SK-N-SH (cell line): ENCODE measurements at regions not wholly inside any gene's neighbourhood (a gene's known extent, or its start where the extent isn't known, plus 50 kb on each side); places are given as distances from the start of the nearest gene placed in this dataset.

Experiments
- EP300 ChIP-seq, 2 experiments: IDR thresholded peaks; 2 replicates each; pipeline versions ENCODE4 v1.4.0 to v1.6.1; 2012; ENCODE audit warnings: borderline replicate concordance in 1 of 2, low read depth in 1 of 2, low read length in 1 of 2
- FOXJ3 ChIP-seq: sonication (generic); formaldehyde crosslinking; IDR thresholded peaks from 2 replicates; pipeline ENCODE4 v1.5.1; 2020; ENCODE audit warnings: mild to moderate bottlenecking, missing genetic modification reagents
- MEF2A ChIP-seq: IDR thresholded peaks from 2 replicates; pipeline ENCODE4 v1.4.0; 2012; ENCODE audit warnings: low read depth, borderline replicate concordance
- POLR2AphosphoS5 ChIP-seq: IDR thresholded peaks from 2 replicates; pipeline ENCODE4 v1.6.1; 2012; ENCODE audit warnings: low read depth, low read length
- RFX5 ChIP-seq: IDR thresholded peaks from 2 replicates; pipeline ENCODE4 v1.6.1; 2012; ENCODE audit warnings: mild to moderate bottlenecking, improper control_type of control experiment, low read length
- TAF1 ChIP-seq: IDR thresholded peaks from 2 replicates; pipeline ENCODE4 v1.6.1; 2012; ENCODE audit warnings: low read depth, mild to moderate bottlenecking, low read length, moderate library complexity, borderline replicate concordance
- TF ChIP-seq, protein P1 (sequence below): fragments of 200-600 bp; sonication (generic); IDR thresholded peaks from 2 replicates; pipeline ENCODE4 v1.6.1; 2017; ENCODE audit warnings: antibody characterized with exemption, mild to moderate bottlenecking, moderate library complexity
- TF ChIP-seq, protein P2 (sequence below): fragments of 150-350 bp; IDR thresholded peaks from 2 replicates; pipeline ENCODE4 v1.6.1; 2017; ENCODE audit warnings: antibody characterized with exemption, low read length, low read depth, borderline replicate concordance
- TF ChIP-seq, protein P3 (sequence below): IDR thresholded peaks from 2 replicates; pipeline ENCODE4; 2012
- TF ChIP-seq, protein P4 (sequence below): IDR thresholded peaks from 2 replicates; pipeline ENCODE4 v1.6.1; 2012; ENCODE audit warnings: mild to moderate bottlenecking, low read depth, low read length, moderate library complexity
- TF ChIP-seq, protein P5 (sequence below): IDR thresholded peaks from 2 replicates; pipeline ENCODE4 v1.4.0; 2012; ENCODE audit warnings: low read depth, borderline replicate concordance

DNA sequence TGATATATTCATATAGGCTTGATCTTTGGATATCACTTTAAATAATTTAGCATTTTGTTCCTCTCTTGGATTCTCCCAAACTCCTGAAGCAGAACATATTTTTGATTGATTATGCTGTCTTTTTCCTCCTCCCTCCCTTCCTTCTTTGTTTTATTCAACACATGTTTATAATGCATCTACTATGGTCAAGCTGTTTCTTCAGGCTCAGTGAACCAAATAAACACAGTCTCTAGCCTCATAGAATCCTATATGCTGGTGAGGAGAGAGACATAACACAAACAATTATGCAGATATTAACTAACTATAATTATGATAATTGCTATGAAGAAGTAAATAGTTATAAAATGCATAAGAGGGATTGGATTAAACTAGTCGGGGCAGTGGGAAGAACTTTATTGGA, 1023.6 kb upstream of the RAG2 start:
- TF ChIP-seq, protein P1, sequence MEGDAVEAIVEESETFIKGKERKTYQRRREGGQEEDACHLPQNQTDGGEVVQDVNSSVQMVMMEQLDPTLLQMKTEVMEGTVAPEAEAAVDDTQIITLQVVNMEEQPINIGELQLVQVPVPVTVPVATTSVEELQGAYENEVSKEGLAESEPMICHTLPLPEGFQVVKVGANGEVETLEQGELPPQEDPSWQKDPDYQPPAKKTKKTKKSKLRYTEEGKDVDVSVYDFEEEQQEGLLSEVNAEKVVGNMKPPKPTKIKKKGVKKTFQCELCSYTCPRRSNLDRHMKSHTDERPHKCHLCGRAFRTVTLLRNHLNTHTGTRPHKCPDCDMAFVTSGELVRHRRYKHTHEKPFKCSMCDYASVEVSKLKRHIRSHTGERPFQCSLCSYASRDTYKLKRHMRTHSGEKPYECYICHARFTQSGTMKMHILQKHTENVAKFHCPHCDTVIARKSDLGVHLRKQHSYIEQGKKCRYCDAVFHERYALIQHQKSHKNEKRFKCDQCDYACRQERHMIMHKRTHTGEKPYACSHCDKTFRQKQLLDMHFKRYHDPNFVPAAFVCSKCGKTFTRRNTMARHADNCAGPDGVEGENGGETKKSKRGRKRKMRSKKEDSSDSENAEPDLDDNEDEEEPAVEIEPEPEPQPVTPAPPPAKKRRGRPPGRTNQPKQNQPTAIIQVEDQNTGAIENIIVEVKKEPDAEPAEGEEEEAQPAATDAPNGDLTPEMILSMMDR, result no peak
- TF ChIP-seq, protein P2, sequence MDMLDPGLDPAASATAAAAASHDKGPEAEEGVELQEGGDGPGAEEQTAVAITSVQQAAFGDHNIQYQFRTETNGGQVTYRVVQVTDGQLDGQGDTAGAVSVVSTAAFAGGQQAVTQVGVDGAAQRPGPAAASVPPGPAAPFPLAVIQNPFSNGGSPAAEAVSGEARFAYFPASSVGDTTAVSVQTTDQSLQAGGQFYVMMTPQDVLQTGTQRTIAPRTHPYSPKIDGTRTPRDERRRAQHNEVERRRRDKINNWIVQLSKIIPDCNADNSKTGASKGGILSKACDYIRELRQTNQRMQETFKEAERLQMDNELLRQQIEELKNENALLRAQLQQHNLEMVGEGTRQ, result no peak
- TF ChIP-seq, protein P3, sequence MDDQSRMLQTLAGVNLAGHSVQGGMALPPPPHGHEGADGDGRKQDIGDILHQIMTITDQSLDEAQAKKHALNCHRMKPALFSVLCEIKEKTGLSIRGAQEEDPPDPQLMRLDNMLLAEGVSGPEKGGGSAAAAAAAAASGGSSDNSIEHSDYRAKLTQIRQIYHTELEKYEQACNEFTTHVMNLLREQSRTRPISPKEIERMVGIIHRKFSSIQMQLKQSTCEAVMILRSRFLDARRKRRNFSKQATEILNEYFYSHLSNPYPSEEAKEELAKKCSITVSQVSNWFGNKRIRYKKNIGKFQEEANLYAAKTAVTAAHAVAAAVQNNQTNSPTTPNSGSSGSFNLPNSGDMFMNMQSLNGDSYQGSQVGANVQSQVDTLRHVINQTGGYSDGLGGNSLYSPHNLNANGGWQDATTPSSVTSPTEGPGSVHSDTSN, result no peak
- TF ChIP-seq RFX5, result no peak
- TF ChIP-seq EP300 (IDR thresholded peaks at IDR 0.05; ENCODE audit: borderline replicate concordance in 1 of 2, low read depth in 1 of 2, low read length in 1 of 2), result no peak
- TF ChIP-seq, protein P4, sequence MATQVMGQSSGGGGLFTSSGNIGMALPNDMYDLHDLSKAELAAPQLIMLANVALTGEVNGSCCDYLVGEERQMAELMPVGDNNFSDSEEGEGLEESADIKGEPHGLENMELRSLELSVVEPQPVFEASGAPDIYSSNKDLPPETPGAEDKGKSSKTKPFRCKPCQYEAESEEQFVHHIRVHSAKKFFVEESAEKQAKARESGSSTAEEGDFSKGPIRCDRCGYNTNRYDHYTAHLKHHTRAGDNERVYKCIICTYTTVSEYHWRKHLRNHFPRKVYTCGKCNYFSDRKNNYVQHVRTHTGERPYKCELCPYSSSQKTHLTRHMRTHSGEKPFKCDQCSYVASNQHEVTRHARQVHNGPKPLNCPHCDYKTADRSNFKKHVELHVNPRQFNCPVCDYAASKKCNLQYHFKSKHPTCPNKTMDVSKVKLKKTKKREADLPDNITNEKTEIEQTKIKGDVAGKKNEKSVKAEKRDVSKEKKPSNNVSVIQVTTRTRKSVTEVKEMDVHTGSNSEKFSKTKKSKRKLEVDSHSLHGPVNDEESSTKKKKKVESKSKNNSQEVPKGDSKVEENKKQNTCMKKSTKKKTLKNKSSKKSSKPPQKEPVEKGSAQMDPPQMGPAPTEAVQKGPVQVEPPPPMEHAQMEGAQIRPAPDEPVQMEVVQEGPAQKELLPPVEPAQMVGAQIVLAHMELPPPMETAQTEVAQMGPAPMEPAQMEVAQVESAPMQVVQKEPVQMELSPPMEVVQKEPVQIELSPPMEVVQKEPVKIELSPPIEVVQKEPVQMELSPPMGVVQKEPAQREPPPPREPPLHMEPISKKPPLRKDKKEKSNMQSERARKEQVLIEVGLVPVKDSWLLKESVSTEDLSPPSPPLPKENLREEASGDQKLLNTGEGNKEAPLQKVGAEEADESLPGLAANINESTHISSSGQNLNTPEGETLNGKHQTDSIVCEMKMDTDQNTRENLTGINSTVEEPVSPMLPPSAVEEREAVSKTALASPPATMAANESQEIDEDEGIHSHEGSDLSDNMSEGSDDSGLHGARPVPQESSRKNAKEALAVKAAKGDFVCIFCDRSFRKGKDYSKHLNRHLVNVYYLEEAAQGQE, result no peak
- TF ChIP-seq POLR2AphosphoS5, result no peak
- no peak for TF ChIP-seq FOXJ3 (CRISPR knock-in tag)
- TF ChIP-seq, protein P5, sequence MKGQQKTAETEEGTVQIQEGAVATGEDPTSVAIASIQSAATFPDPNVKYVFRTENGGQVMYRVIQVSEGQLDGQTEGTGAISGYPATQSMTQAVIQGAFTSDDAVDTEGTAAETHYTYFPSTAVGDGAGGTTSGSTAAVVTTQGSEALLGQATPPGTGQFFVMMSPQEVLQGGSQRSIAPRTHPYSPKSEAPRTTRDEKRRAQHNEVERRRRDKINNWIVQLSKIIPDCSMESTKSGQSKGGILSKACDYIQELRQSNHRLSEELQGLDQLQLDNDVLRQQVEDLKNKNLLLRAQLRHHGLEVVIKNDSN, result no peak
- no peak for TF ChIP-seq TAF1
- no peak for TF ChIP-seq MEF2A
